GM12865 (cell line): ENCODE measurements at regions not wholly inside any gene's neighbourhood (a gene's known extent, or its start where the extent isn't known, plus 50 kb on each side); places are given as distances from the start of the nearest gene placed in this dataset.

Source experiments
- DNase-seq: peaks from one replicate; pipeline ENCODE4 v3.0.0; 2010; ENCODE audit warnings: low read depth
- H3K4me3 ChIP-seq: 2 replicates; pipeline ENCODE4 v1.5.1; 2011; ENCODE audit warnings: mild to moderate bottlenecking, low read depth, low read length, control low read depth
- TF ChIP-seq, protein P1 (sequence below): IDR thresholded peaks from 2 replicates; pipeline ENCODE4 v1.5.1; 2011; ENCODE audit warnings: low read length, control low read depth, low read depth, inconsistent platforms; ENCODE audit not compliant: insufficient read depth; ENCODE audit errors: missing control alignments

GRCh38 chr22:48494256-48494967 is 1333.3 kb downstream of the BRD1 start:
- DNase-seq = no peak
- H3K4me3 ChIP-seq = no peak overlapping the region
- TF ChIP-seq, protein P1, sequence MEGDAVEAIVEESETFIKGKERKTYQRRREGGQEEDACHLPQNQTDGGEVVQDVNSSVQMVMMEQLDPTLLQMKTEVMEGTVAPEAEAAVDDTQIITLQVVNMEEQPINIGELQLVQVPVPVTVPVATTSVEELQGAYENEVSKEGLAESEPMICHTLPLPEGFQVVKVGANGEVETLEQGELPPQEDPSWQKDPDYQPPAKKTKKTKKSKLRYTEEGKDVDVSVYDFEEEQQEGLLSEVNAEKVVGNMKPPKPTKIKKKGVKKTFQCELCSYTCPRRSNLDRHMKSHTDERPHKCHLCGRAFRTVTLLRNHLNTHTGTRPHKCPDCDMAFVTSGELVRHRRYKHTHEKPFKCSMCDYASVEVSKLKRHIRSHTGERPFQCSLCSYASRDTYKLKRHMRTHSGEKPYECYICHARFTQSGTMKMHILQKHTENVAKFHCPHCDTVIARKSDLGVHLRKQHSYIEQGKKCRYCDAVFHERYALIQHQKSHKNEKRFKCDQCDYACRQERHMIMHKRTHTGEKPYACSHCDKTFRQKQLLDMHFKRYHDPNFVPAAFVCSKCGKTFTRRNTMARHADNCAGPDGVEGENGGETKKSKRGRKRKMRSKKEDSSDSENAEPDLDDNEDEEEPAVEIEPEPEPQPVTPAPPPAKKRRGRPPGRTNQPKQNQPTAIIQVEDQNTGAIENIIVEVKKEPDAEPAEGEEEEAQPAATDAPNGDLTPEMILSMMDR = no peak

GRCh38 chr22:48493733-48494132 is 1333.9 kb downstream of the BRD1 start:
- TF ChIP-seq, protein P1 = no peak
- no peak for DNase-seq
- no peak overlapping the region for H3K4me3 ChIP-seq

GRCh38 chr22:48492366-48493320 is 1335.0 kb downstream of the BRD1 start:
- peak; percentile 59 for DNase-seq
- TF ChIP-seq, protein P1 = peak; percentile 69
- H3K4me3 ChIP-seq = no peak overlapping the region

GRCh38 chr22:48491451-48491941 is 1336.2 kb downstream of the BRD1 start:
- no peak overlapping the region for H3K4me3 ChIP-seq
- TF ChIP-seq, protein P1 = no peak
- no peak for DNase-seq

- H3K4me3 ChIP-seq = no peak overlapping the region
- no peak for DNase-seq
- TF ChIP-seq, protein P1 = no peak
Measured at GRCh38 chr22:48490500-48491411, 1336.9 kb downstream of the BRD1 start.

- TF ChIP-seq, protein P1 = no peak
- no peak for DNase-seq
- no peak overlapping the region for H3K4me3 ChIP-seq
Measured at GRCh38 chr22:48489551-48490499, 1337.8 kb downstream of the BRD1 start.
